GM20431 (cell line): ENCODE measurements at regions not wholly inside any gene's neighbourhood (a gene's known extent, or its start where the extent isn't known, plus 50 kb on each side); places are given as distances from the start of the nearest gene placed in this dataset.
"Not testable (repeated sequence)": the region's sequence is repeated elsewhere in the genome, so short reads cannot be mapped to it uniquely, and the experiment has no call there.

Experiments
- in situ Hi-C: fragments of 300-500 bp; cut with MseI, MboI; formaldehyde crosslinking; loops from one replicate; pipeline ENCODE4 v1.15.0; 2020; ENCODE audit warnings: low sequenced_read_pairs; ENCODE audit not compliant: unreplicated experiment

DNA sequence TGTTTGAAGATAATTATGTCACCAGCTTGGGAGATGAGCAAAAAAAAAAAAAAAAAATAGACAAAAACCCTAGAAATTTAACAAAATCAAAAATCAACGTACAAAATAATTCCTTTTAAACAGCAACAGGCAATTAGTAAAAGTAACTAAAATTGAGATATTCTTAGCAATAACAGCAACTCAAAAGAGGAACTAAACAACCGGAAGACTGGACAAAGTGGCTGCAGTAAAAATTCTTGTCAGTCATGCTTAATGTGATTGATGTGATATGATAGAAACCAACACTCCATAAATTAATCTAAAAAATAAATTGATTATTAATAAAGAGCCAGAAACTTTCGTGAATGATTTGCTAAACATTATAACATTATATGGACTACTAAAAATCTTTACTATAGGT is 1534.6 kb upstream of the AGA start:
- in situ Hi-C loops: no loop called here

DNA sequence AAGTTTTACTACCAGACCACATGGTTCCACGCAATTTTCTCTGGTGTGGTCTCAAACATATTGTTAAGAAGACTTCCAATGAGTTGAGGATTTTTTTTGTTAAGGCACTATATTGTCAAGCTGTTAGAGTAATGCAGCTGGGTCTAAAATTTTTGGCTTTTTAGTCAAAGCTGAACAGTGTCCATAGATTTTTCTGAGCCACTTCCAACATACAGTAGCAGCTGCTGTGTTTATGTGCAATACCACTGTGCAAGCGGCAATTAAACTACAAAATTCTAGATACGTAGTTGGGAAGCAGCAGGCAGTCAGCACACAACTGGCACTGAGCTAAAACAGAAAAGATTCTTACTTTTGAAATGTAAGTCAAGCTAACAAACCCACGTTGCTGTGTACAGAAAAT is 1551.1 kb upstream of the AGA start:
- in situ Hi-C loops: no loop called here

DNA sequence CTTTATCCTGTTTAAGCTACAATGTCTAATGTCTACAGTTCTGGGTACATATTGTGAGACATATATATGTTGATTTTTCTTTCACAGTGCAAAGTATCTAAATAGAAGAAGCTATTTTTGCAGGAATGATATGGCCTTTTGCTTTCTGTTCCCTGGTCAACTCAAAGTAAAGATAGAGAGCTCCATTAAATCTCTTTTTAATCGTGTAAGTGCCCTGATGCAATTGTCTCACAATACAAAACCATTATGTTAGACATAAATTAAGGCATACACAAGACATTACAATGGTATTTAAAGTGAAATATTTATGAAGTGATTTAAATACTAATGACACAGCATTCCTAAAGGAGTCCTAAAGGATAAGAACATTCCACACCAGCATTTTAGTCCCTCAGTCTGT is 1559.7 kb upstream of the AGA start:
- in situ Hi-C loops: no loop called here

DNA sequence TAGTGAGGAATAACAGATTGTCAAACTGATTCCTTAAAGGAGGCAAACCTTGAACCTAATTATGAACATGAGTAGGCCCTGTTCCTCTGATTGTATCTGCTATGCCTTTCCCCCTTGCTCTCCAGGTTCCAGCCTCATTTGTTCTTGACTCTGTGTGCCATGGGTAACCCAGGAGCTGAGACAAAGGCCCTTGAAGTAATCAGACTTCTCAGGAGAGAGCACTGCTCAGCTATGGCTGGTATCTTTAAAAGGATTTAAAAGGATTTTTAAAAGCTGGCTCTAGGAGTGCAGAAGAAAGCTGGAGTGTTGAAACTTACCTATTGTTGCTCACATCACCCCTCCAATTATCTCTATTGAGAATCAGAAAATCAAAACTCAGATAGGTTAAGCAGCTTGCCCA is 1565.5 kb upstream of the AGA start:
- in situ Hi-C loops: no loop called here

DNA sequence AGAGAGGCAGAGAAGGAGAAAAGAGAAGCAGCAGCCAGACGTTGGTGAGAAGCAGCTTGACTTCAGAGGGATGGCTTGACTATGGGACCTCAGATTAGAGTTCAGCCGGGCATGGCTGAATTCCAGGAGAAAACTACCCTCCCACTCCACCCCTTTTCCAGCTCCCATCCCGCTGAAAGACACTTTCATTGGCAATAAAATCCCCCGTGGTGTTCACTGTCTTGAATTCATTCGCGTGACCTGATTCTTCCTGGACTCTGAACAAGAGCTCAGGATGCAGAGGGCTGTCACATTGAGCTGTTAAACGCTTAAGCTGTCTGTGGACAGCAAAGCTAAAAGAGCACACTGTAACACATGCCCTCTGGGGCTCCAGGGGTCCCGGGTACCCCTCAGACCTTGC is 1575.3 kb upstream of the AGA start:
- in situ Hi-C loops: no loop called here

DNA sequence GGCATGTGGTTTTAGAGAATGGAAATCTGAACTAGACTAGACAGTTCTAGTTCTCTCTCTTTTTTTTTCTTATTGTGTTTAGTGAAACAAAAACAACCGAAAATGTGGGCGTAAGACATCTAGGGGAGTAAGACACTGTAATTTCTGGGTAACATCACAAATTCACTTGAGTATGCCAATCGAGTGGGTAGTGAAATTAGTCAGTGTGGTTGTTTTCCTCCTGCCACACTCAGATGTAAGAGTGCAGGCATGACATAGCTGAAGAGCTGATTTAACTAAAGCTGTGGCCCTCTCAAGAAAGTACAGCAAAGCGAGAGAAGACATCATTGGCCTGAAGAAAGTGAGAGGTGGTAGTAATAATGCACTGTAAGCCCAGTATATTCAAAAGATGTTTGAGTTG is 1585.3 kb upstream of the AGA start:
- in situ Hi-C loops: no loop called here

DNA sequence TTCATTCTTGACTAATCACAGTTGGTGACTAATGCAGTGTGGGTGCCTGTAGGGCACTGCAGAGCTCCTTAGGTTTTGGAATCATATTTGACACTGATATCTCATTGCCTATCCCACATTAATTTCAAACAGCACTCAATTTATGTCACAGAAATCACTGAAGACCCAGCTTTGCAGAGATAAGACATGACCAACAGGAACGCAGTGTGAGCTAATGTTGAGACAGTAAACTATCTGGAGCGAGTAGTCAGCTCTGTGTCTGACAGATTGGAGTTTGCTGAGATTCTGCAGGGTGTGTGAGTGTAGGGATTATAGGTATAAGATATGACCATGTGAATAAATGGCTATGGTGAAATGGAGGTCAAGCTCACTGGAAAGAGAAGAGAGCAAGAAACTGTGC is 1586.1 kb upstream of the AGA start:
- in situ Hi-C loops: no loop called here

DNA sequence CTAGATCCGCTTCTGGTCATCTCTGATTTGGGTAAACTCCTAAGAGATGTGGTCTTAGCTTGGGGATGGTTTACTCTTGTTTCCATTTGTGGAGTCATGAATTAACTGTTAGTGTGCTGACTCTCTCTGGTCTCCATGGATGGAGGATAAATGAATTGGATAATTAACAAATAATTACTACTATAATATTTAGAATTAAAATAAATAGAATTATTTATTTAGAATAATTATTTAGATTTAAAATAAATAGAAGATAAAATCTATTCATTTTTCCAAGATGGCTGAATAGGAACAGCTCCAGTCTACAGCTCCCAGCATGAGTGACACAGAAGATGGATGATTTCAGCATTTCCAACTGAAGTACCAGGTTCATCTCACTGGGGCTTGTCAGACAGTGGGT is 1587.4 kb upstream of the AGA start:
- in situ Hi-C loops: no loop called here

DNA sequence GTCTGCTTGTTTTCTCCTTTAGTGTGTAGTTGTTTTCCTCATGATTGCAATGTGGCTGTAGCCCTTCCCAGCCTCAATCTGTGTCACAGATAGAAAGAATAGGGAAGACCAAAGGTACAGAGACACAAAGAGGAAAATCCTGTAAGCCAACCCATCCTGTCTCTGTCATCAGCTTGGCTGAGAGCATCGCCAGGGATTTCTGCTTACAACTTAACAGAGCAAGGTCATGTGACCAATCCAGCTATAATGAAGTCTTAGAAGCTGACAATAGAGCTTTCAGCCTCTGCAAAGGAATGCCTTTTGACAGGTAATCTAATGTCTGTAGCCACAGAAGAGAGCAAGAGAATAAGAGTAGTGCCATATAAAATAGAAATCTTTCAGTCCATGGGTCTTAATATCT is 1598.0 kb upstream of the AGA start:
- in situ Hi-C loops: no loop called here

DNA sequence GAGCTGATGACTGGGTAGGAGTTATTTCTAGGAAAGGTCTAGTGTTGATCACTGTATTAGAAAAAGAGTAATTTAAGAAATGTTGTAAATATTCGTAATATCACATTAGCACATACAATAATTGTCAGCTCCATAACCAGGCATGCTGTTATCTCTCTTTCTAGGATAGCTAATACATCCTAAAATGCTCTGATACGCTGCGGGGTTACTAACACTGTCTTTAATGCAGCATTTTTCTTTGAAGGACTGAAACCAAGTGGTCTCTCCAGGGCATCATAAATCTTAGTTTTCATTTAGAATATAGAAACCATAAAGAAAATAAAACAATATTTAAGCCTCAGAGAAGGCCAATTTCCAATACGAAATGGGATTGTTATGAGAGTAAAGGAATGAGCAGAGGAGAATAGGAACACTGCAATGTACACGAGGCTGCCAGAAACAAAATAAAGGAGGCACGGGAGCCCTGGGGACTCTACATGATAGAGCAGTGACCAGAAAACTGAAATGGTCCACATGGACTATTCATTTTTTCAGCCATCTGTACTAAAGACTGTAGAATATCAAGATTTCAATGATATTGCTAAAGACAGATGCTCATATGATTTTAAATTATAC is 1606.7 kb upstream of the AGA start:
- in situ Hi-C loops: no loop called here

DNA sequence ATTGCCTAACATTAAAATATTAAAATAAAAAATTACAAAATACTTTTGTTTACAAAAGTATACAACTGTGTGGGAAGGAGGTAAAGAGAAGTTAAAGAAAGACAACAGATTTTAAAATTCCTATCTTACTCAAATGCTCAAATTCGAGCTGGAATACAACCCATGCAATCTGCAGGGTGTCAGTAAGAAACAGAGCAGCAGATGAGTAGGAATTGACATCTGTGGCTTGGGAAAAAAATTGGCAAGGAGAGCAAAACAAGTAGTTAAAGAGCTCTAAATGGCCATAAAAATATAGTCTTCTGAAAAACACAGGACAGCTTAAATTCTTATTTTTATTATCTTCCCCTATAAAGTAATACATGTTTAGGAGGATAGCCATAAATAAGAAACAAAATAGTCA is 1609.0 kb upstream of the AGA start:
- in situ Hi-C loops: no loop called here

DNA sequence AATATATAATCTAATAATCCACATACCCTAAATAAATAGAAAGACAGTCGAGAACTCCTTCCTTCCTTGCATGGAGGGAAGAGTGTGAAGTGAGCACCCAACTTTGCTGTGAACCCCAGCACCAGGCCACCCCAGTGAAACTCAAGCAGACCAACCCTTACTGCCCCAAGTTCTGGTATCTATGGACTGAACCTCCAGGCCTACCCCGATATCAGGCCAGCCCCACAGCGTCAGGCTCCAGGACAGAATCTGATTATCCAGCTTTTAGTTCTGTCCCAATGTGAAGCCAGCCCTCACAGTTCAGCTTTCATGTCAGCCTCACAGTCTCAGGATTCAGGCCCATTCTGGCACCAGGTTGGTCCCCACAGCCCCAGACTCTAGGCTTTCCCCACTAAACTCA is 1617.2 kb upstream of the AGA start:
- in situ Hi-C loops: no loop called here

DNA sequence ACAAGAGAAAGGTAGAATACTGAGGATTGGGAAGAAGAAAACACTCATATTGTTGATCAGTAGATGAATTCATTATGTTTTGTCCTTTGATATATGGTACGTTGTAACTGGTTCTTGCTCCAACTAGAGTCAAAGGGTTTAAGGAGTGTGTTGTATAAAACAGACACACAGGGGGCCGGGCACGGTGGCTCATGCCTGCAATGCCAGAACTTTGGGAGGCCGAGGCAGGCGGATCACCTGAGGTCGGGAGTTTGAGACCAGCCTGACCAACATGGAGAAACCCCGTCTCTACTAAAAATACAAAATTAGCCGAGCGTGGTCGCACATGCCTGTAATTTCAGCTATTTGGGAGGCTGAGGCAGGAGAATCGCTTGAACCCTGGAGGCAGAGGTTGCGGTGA is 1624.0 kb upstream of the AGA start:
- in situ Hi-C loops: not testable (repeated sequence)

DNA sequence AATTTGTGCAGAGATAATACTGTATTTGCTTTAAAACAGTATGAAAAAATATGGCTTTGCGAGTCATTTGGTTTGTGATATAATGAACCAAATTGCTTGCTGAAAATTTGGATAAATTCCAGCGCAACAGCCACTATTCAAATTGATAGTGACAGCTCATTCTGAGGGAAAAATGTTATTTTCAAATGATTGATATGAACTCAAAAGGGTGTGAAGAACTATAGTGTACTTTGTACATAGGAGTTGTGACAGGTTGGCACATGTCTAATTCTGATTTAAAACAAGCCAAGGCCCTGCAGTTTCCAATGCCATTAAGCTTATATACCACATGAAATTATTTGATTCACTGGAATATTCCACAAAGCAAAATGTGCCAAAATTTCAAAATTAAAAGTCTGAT is 1628.9 kb upstream of the AGA start:
- in situ Hi-C loops: no loop called here

DNA sequence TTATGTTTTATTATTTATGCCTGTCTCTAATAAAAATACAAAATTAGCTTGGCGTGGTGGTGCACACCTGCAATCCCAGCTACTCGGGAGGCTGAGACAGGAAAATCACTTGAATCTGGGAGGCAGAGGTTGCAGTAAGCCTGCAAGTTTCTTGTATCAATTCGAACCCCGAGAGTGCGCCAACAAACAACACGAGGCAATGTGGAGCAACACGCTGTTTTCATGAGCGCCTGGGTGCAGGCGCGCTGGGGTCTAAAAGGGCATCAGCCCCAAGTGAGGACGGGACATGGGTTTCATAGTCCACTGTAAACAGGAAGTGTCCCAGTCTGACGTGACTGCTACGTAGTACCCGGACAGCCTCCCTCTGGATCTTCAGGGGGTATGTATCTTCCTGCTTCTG is 1634.6 kb upstream of the AGA start:
- in situ Hi-C loops: no loop called here

DNA sequence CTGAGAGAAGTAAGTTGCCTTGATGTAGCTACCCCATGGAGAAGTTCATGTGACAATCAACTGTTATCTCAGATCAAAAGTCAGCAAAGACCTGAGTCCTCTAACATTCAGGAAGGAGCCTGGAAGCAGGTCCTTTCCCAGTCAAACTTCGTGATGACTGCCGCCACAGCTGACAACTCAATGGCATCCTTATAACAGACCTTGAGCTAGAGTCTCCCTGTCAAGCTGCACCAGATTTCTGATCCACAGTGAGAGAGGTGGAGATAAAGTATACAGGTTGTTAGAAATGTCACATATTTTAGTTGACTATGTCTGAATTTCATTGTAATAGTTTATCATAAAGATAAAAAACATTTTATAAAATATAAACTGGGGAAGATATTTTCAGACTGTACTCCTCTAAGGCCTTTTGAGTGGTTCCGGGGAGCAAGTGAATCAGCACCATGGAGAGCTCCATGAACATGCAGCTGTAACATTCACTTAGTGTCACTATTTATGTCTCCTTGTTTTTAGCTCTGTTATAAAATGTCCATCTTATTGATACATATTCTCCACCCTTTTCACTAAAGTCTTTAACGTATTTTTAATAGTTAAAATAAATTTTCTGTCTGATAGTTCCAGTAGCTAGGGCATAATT is 1653.5 kb upstream of the AGA start:
- in situ Hi-C loops: no loop called here

DNA sequence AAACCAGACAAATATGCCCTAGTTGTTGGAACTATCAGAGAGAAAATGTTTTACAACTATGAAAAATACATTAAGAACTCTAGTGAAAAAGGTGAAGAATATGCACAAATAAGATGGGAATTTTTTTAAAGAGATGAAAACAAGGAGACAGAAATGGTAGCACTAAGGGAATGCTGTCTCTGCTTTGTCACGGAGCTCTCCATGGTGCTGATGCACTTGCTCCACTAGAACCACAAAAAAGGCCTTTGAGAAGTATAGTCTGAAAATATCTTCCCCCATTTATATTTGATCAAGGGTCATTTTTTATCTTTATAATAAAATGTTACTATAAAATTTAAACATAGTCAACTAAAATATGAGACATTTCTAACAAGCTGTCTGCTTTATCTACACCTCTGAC is 1655.5 kb upstream of the AGA start:
- in situ Hi-C loops: no loop called here

DNA sequence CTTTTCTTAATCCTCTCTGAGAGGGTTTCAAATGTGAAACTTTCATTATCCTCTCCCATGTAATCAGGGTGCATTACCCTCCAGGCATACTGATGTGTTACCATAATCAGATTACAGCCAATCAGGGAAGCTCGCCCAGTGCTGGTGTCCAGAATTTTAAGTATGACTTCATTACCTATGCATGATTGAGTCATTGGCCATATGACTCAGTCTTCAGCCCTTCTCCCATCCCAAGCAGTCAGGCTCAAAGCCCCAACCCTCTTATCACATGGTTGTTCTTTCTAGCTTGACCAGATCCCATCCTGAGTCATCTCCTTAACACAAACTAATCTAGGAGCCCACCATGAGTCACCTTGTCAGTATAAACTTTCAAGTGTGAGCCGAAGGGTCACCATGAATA is 1668.1 kb upstream of the AGA start:
- in situ Hi-C loops: no loop called here

DNA sequence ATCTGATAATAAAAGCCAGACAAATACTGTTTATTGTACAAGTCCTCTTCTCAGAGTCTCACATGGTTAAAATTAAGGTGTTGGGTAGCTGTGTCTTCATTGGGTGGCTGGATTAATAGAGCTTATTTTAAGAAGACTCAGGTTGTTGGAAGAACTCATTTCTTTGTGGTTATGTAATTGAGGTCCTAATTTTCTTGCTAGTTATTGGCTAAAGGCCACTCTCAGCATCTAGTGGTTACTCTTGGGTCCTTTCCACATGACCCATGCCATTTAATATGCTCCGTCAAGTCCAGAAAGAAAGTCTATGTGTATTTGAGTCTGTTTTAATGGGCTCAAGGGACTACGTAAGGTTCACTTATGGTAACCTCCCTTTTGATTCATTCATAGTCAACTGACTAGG is 1668.6 kb upstream of the AGA start:
- in situ Hi-C loops: no loop called here

DNA sequence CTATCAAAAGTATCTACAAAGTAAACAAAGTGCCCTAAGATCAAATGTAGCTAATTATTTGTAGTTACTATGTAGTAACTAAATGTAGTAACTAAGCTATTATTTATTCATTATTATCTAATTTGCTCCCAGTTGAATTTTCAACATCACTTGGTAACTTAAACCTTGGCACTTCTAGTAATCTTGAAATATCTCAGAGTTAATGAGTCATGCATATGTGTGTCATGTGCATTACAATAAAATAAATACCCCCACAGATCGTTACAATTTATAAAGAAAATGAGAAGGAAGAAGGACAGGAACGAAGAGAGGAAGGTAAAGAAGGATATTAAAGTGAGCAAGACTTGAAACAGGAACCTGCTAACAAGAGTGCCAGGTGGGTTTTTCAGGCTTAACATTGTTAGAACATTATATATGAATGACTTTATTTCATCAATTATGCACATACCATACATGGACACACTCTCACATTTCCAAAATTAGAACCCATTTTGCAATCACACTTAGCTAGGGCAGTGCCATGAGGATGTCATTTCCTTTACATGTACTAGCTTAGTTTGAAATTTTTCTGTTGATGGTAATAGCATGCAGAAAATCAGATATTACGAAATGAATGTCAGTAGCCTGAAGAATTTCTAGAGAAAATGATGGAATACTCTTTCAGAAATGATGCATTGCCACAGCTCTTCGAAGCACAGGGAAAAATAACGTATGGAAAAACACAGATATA is 1670.4 kb upstream of the AGA start:
- in situ Hi-C loops: no loop called here

DNA sequence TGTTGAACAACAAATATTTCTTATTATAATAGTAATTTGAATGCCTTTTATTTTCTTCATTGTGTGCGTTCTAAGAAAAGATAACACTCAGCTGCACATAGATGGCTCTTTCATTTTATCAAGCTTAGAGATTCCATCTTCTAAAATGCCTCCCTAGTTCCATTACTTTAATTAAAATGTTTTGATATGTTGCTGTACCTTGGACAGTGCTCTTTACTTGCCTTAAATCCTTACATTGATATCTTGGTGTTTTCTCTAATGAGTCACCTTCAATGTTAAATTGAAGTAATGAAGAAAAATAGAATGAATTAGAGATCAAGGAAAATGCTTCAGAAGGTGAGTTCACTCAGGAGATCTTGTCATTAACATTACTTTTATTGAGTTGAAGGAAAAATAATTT is 1672.4 kb upstream of the AGA start:
- in situ Hi-C loops: no loop called here

DNA sequence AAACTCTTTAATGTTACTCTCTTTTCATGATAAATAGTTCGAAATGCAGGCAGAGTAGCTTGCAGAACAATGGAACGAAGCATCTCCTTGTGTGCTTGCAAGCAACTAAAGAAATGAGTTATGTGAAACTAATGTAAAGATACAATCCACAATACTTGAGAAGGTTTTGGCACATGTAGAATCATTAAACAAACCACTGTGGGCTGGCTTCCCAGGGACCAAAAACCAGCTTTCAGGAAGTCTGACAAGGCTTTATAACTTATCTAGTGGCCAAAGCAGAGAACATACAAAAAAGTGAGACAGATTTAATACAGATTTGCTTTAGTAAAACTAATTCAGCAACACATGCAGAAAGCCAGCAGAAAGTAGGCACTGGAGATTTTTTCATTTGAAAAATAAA is 1673.8 kb upstream of the AGA start:
- in situ Hi-C loops: no loop called here
